Heart right ventricle (tissue), 16 donors: ENCODE measurements at regions not wholly inside any gene's neighbourhood (a gene's known extent, or its start where the extent isn't known, plus 50 kb on each side); places are given as distances from the start of the nearest gene placed in this dataset.

Experiments
- ATAC-seq, 8 donors: fragments of 200-7000 bp; cut with Tn5 transposase; one replicate each; pipeline ENCODE4 v1.9.1; 2020; ENCODE audit warnings: mild to moderate bottlenecking in 8 of 8, moderate library complexity in 8 of 8, moderate number of reproducible peaks in 1 of 8
- DNase-seq, 2 donors: peaks; one replicate each; pipeline ENCODE4 v3.0.0-alpha.2; 2020
- H3K27ac ChIP-seq, 10 donors: fragments of 200-600 bp; sonication (generic) in 2 of 10; one replicate each; pipeline versions ENCODE4 v1.5.0 to v1.8.0; 2020 to 2022; ENCODE audit warnings: mild to moderate bottlenecking in 3 of 10
- H3K27me3 ChIP-seq, 7 donors: fragments of 200-600 bp; one replicate each; pipeline ENCODE4 v1.8.0; 2021 to 2022; ENCODE audit warnings: mild to moderate bottlenecking in 2 of 7
- H3K36me3 ChIP-seq, 9 donors: fragments of 200-600 bp; sonication (generic) in 1 of 9; one replicate each; pipeline versions ENCODE4 v1.5.0 to v1.8.0; 2020 to 2022; ENCODE audit warnings: mild to moderate bottlenecking in 2 of 9
- H3K4me1 ChIP-seq, 9 donors: fragments of 200-600 bp; sonication (generic) in 1 of 9; one replicate each; pipeline versions ENCODE4 v1.5.0 to v1.8.0; 2020 to 2022; ENCODE audit warnings: mild to moderate bottlenecking in 4 of 9
- H3K4me3 ChIP-seq, 10 donors: fragments of 200-600 bp; sonication (generic) in 2 of 10; one replicate each; pipeline versions ENCODE4 v1.5.0 to v1.8.0; 2020 to 2022; ENCODE audit warnings: mild to moderate bottlenecking in 7 of 10, moderate library complexity in 2 of 10
- H3K9me3 ChIP-seq, 11 donors: fragments of 200-600 bp in 10 of 11; sonication (generic) in 2 of 11; one replicate each; pipeline versions ENCODE4 v1.5.0 to v1.8.0; 2013 to 2022; ENCODE audit warnings: mild to moderate bottlenecking in 2 of 11, control low read depth in 1 of 11, moderate library complexity in 1 of 11
- WGBS, 2 donors: extraction: QIAGEN DNeasy Blood & Tissue Kit; methylation state at CpG; one replicate each; pipeline ENCODE4 v1.1.7; 2013; ENCODE audit warnings: inconsistent platforms in 1 of 2; 5-methylcytosine and 5-hydroxymethylcytosine counted together
- intact Hi-C, 10 donors: fragments of 100-400 bp; cut with DNase I; formaldehyde crosslinking; loops; one replicate each; pipeline versions ENCODE4 v1.11.1 to v1.14.2; 2022
- TF ChIP-seq, protein P1 (sequence below), 9 donors: fragments of 200-600 bp; sonication (generic) in 2 of 9; IDR thresholded peaks; one replicate each; pipeline versions ENCODE4 v1.5.0 to v1.8.0; 2021 to 2022; ENCODE audit warnings: antibody characterized with exemption in 9 of 9, mild to moderate bottlenecking in 5 of 9, moderate library complexity in 1 of 9
- donor health status: Arrhythmogenic right ventricular cardiomyopathy.
- donor health status: ischemic (EF 13 %, LVEDD 7.1; RV severe dilation, severe dysfunction).
- donor health status: healthy with polysubstance abuse.
- donor health status: DM: no; HTN: yes; CAD: no.
- donor health status: DM: no; HTN: no; CAD: no.
- donor health status: ischemic (EF 25% LVEDD 6.9; RV normal size, moderate dysfunction).
- donor health status: ischemic (EF 25% LVEDD 5.7; RV mildly dilated, moderate dysfunction).
- donor health status: healthy.
- donor health status: DM: yes; HTN: yes; CAD: no.
- donor health status: Ischemic cardiomyopathy.
- donor health status: ischemic (EF 35%, LVEDD 5.7; RV mildly dilated, moderate dysfunction).
- donor health status: nonischemic (EF 11% LVEDD 7.7; RV severe dilation, severe dysfunction).
- donor health status: DM: yes; HTN: yes; CAD: no.
- donor health status: PGD.
- donor health status: ischemic (EF 29% LVEDD 5.4; RV normal size, mild dysfunction).
- donor health status: nonischemic (EF 23%, LVEDD 6.1; RV moderate dilation, normal function).

- TF ChIP-seq, protein P1, sequence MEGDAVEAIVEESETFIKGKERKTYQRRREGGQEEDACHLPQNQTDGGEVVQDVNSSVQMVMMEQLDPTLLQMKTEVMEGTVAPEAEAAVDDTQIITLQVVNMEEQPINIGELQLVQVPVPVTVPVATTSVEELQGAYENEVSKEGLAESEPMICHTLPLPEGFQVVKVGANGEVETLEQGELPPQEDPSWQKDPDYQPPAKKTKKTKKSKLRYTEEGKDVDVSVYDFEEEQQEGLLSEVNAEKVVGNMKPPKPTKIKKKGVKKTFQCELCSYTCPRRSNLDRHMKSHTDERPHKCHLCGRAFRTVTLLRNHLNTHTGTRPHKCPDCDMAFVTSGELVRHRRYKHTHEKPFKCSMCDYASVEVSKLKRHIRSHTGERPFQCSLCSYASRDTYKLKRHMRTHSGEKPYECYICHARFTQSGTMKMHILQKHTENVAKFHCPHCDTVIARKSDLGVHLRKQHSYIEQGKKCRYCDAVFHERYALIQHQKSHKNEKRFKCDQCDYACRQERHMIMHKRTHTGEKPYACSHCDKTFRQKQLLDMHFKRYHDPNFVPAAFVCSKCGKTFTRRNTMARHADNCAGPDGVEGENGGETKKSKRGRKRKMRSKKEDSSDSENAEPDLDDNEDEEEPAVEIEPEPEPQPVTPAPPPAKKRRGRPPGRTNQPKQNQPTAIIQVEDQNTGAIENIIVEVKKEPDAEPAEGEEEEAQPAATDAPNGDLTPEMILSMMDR (IDR thresholded peaks at IDR 0.05), result no peak
- H3K9me3 ChIP-seq, result no peaks in the 10 kb centered on the region
- H3K4me1 ChIP-seq, result no peaks in the 10 kb centered on the region
- no peak for DNase-seq
- no peak overlapping the region for H3K27ac ChIP-seq
- no peak overlapping the region for H3K4me3 ChIP-seq
- H3K36me3 ChIP-seq, result no peaks in the 10 kb centered on the region
- 49 to 58% methylated on average over 1 of the region's 1 CpG for WGBS, 2 donors
- no peaks in the 10 kb centered on the region for H3K27me3 ChIP-seq
- intact Hi-C loops, result loop anchor here in 2 of 10 donors (10.0 kb wide), 2 partner anchors 97 to 813 kb away; no protein-coding TSS in a partner anchor
- no peak for ATAC-seq
Measured at GRCh38 chr14:53531730-53532129, 378.6 kb upstream of the DDHD1 start.

GRCh38 chr14:53531156-53531555 is 378.0 kb upstream of the DDHD1 start:
- DNase-seq (no peak), ATAC-seq (no peak)
- intact Hi-C loops, result loop anchor here in 2 of 10 donors (10.0 kb wide), 2 partner anchors 96 to 814 kb away; no protein-coding TSS in a partner anchor
- H3K4me3 ChIP-seq, result no peak overlapping the region
- H3K9me3 ChIP-seq, result no peaks in the 10 kb centered on the region
- H3K27me3 ChIP-seq, result no peaks in the 10 kb centered on the region
- no peak overlapping the region for H3K27ac ChIP-seq
- H3K36me3 ChIP-seq, result no peaks in the 10 kb centered on the region
- TF ChIP-seq, protein P1 (IDR thresholded peaks at IDR 0.05), result no peak
- H3K4me1 ChIP-seq, result no peaks in the 10 kb centered on the region
- 94 to 95% methylated on average over 1 of the region's 1 CpG for WGBS, 2 donors

GRCh38 chr14:53529519-53529918 is 376.4 kb upstream of the DDHD1 start:
- intact Hi-C loops, result no loop called here
- no peaks in the 10 kb centered on the region for H3K27me3 ChIP-seq
- no peak for DNase-seq
- no peak overlapping the region for H3K27ac ChIP-seq
- no peaks in the 10 kb centered on the region for H3K36me3 ChIP-seq
- TF ChIP-seq, protein P1 (IDR thresholded peaks at IDR 0.05), result no peak
- no peak overlapping the region for H3K4me3 ChIP-seq
- H3K9me3 ChIP-seq, result no peaks in the 10 kb centered on the region
- WGBS, 2 donors, result 83 to 97% methylated on average over 3 of the region's 3 CpGs
- ATAC-seq, result no peak
- no peaks in the 10 kb centered on the region for H3K4me1 ChIP-seq

DNA sequence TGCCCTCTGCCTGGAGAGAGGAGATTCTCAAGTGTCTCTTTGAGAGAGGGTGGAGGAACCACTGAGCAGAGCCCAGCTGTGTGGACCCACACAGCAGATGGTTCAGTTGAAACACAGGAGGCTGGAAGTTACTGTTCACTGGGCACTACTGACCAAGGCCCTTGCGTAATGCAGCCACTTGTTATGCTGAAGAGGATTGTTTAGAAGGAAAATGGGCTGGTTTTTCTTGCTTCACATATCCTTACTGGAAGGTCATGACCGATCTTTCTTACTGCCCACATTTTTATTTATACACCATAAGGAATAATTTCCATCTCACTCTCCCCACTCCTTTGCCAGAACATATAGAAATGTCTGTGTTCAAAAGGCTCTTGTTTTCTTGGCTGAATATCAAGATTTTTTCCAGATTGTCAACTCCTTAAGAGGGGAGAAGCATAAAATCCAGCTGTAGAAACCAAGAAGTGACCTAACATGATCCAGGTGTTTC is 375.1 kb upstream of the DDHD1 start:
- Histone ChIP-seq H3K4me1 (no peaks in the 10 kb centered on the region), H3K27me3 (no peaks in the 10 kb centered on the region), H3K36me3 (no peaks in the 10 kb centered on the region), H3K27ac (no peak overlapping the region), H3K4me3 (no peak overlapping the region), H3K9me3 (no peaks in the 10 kb centered on the region)
- TF ChIP-seq, protein P1 (IDR thresholded peaks at IDR 0.05), result no peak
- intact Hi-C loops, result no loop called here
- 76 to 89% methylated on average over 2 of the region's 2 CpGs for WGBS, 2 donors
- no peak for ATAC-seq
- no peak for DNase-seq
